ENCODE measurements at regions not wholly inside any gene's neighbourhood (a gene's known extent, or its start where the extent isn't known, plus 50 kb on each side); places are given as distances from the start of the nearest gene placed in this dataset.

GRCh38 chr1:58976294-58976693, 192.4 kb upstream of the JUN start:
- DNase-seq, result no peak

GRCh38 chr1:58977598-58977997, 193.8 kb upstream of the JUN start:
- DNase-seq, result no peak

GRCh38 chr1:58978096-58978495, 194.2 kb upstream of the JUN start:
- no peak for DNase-seq

GRCh38 chr1:58979086-58979485, 195.2 kb upstream of the JUN start:
- DNase-seq, result no peak

- no peak for DNase-seq
Measured at GRCh38 chr1:58979677-58980076, 195.8 kb upstream of the JUN start.

- DNase-seq, result no peak
Measured at GRCh38 chr1:58981392-58981791, 197.5 kb upstream of the JUN start.

- no peak for DNase-seq
Measured at GRCh38 chr1:58982259-58982998, 198.6 kb upstream of the JUN start.

- no peak for DNase-seq
Measured at GRCh38 chr1:58983162-58983561, 199.3 kb upstream of the JUN start.

GRCh38 chr1:58983633-58984245, 199.9 kb upstream of the JUN start:
- no peak for DNase-seq

GRCh38 chr1:58986996-58987767, 203.3 kb upstream of the JUN start:
- DNase-seq, result no peak

GRCh38 chr1:58988752-58989151, 204.9 kb upstream of the JUN start:
- DNase-seq, result no peak

- no peak for DNase-seq
Measured at GRCh38 chr1:58989845-58990244, 206.0 kb upstream of the JUN start.

GRCh38 chr1:58991305-58991704, 207.5 kb upstream of the JUN start:
- DNase-seq, result no peak

GRCh38 chr1:58992643-58993042, 208.8 kb upstream of the JUN start:
- no peak for DNase-seq

GRCh38 chr1:58993403-58993802, 209.6 kb upstream of the JUN start:
- no peak for DNase-seq

- no peak for DNase-seq
Measured at GRCh38 chr1:58994664-58995063, 210.8 kb upstream of the JUN start.

- no peak for DNase-seq
Measured at GRCh38 chr1:58996341-58997059, 212.7 kb upstream of the JUN start.

GRCh38 chr1:58997060-58997411, 213.2 kb upstream of the JUN start:
- no peak for DNase-seq

GRCh38 chr1:58997637-58998036, 213.8 kb upstream of the JUN start:
- DNase-seq, result no peak

- DNase-seq, result no peak
Measured at GRCh38 chr1:58999676-59000075, 215.8 kb upstream of the JUN start.

- DNase-seq, result no peak
Measured at GRCh38 chr1:59004755-59005154, 220.9 kb upstream of the JUN start.

- no peak for DNase-seq
Measured at GRCh38 chr1:59005491-59006288, 221.8 kb upstream of the JUN start.
